ENCODE measurements at regions not wholly inside any gene's neighbourhood (a gene's known extent, or its start where the extent isn't known, plus 50 kb on each side); places are given as distances from the start of the nearest gene placed in this dataset.

DNA sequence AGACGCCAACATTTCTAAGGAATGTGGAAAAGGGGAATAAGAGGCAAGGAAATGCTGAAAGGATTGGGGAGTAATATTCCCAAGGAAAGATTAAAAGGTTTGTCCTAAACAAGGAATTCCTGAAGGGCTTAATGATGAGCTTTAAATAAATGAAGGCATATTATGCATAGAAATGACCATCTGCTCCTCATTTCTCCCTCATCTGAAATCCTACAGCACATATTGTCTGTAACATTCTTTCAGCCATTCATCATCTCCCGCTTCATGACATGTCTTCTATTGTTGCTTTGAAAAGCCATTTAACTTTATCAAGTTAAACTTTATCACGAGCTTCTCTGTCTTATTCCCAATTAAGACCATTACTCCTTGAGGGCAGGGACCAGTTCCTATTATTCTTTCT is 608.7 kb upstream of the PLXNA2 start:
- no peak for DNase-seq (ENCODE audit: low read depth)
- no peak overlapping the region for H3K4me3 ChIP-seq (ENCODE audit: control insufficient read depth, low read depth, low read length)
- TF ChIP-seq, protein P1, sequence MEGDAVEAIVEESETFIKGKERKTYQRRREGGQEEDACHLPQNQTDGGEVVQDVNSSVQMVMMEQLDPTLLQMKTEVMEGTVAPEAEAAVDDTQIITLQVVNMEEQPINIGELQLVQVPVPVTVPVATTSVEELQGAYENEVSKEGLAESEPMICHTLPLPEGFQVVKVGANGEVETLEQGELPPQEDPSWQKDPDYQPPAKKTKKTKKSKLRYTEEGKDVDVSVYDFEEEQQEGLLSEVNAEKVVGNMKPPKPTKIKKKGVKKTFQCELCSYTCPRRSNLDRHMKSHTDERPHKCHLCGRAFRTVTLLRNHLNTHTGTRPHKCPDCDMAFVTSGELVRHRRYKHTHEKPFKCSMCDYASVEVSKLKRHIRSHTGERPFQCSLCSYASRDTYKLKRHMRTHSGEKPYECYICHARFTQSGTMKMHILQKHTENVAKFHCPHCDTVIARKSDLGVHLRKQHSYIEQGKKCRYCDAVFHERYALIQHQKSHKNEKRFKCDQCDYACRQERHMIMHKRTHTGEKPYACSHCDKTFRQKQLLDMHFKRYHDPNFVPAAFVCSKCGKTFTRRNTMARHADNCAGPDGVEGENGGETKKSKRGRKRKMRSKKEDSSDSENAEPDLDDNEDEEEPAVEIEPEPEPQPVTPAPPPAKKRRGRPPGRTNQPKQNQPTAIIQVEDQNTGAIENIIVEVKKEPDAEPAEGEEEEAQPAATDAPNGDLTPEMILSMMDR (IDR thresholded peaks at IDR 0.05; ENCODE audit: control insufficient read depth, insufficient read depth, low read depth, low read length, missing control alignments): no peak

DNA sequence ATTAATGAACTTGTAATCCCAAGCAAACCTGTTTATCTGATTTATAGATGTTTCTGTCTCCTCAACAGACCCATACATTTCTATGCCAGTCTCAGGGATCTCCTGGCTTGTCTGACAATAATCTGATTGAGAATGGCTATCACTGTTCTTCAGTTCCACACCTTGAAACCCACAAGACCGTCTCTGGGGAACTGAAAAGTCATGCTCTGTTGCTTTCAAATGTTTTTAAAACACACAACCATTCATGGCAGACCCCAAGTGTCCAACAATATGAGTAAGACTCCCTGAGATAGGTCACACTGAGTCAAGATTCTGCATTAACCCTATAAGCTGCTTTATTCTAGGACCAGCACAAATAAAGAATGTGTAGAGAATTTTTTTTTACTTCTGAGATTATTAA is 611.2 kb upstream of the PLXNA2 start:
- no peak for DNase-seq (ENCODE audit: low read depth)
- TF ChIP-seq, protein P1 (IDR thresholded peaks at IDR 0.05; ENCODE audit: control insufficient read depth, insufficient read depth, low read depth, low read length, missing control alignments): no peak
- no peak overlapping the region for H3K4me3 ChIP-seq (ENCODE audit: control insufficient read depth, low read depth, low read length)

GRCh38 chr1:208857465-208857864 is 613.3 kb upstream of the PLXNA2 start:
- no peak overlapping the region for H3K4me3 ChIP-seq (ENCODE audit: control insufficient read depth, low read depth, low read length)
- TF ChIP-seq, protein P1 (IDR thresholded peaks at IDR 0.05; ENCODE audit: control insufficient read depth, insufficient read depth, low read depth, low read length, missing control alignments): no peak
- DNase-seq (ENCODE audit: low read depth): no peak

GRCh38 chr1:208858738-208859137 is 614.6 kb upstream of the PLXNA2 start:
- TF ChIP-seq, protein P1 (IDR thresholded peaks at IDR 0.05; ENCODE audit: control insufficient read depth, insufficient read depth, low read depth, low read length, missing control alignments): no peak
- DNase-seq (ENCODE audit: low read depth): no peak
- H3K4me3 ChIP-seq (ENCODE audit: control insufficient read depth, low read depth, low read length): no peak overlapping the region

- no peak for DNase-seq (ENCODE audit: low read depth)
- no peak overlapping the region for H3K4me3 ChIP-seq (ENCODE audit: control insufficient read depth, low read depth, low read length)
- TF ChIP-seq, protein P1 (IDR thresholded peaks at IDR 0.05; ENCODE audit: control insufficient read depth, insufficient read depth, low read depth, low read length, missing control alignments): no peak
These were observed 620.3 kb upstream of the PLXNA2 start for GRCh38 chr1:208864366-208864965.

DNA sequence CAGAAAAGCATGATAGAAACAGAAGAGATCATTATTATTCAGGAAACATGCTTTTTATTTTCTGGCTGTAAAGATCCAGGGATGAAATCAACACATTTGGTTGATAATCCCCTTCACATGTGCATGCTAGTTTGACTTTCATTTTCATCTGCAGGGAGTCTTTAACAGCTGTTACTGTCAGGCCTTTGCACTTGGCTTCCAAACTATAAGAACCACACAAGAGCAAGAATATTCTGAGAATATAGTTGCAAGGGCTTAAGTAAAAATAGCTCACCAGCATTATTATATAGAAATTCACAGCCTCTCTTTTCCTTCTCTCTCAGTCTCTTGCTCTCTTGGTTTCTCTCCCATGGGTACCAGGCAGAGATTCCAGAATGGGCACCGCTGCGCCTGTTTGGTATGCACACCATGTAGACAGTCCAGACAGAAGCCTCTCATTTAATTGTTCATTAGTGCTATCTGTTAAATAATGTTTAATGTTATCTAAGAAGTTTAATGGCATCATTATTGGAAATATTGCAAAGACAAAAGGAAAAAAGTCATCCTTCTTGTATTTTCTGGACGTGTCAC is 622.3 kb upstream of the PLXNA2 start:
- H3K4me3 ChIP-seq (ENCODE audit: control insufficient read depth, low read depth, low read length): no peak overlapping the region

More for the DNA sequence above, 622.3 kb upstream of the PLXNA2 start:
- DNase-seq (ENCODE audit: low read depth): no peak
- TF ChIP-seq, protein P1 (IDR thresholded peaks at IDR 0.05; ENCODE audit: control insufficient read depth, insufficient read depth, low read depth, low read length, missing control alignments): no peak

Data from AG09309 (cell line).